ENCODE measurements at regions not wholly inside any gene's neighbourhood (a gene's known extent, or its start where the extent isn't known, plus 50 kb on each side); places are given as distances from the start of the nearest gene placed in this dataset.
"Not testable (repeated sequence)": the region's sequence is repeated elsewhere in the genome, so short reads cannot be mapped to it uniquely, and the experiment has no call there.

DNA sequence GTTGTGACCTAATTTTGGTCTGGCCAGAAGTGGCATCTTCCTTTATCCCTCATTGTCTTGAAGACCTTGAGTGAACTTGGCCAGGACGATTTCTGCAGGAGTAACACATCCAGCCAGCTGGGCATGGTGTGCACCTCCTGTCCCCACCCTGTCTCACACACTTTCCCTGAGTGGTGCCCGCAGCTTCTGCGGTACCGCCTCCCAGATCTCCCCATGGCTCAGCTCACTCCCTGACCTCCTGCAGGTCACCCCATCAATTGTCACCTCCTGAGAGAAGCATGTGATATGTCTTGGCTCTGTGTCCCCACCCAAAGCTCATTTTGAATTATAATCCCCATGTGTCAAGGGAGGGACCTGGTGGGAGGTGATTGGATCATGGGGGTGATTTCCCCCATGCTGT is 50.2 kb upstream of the TP53I11 start:
- DNase-seq (ENCODE audit: low read depth) = no peak

DNA sequence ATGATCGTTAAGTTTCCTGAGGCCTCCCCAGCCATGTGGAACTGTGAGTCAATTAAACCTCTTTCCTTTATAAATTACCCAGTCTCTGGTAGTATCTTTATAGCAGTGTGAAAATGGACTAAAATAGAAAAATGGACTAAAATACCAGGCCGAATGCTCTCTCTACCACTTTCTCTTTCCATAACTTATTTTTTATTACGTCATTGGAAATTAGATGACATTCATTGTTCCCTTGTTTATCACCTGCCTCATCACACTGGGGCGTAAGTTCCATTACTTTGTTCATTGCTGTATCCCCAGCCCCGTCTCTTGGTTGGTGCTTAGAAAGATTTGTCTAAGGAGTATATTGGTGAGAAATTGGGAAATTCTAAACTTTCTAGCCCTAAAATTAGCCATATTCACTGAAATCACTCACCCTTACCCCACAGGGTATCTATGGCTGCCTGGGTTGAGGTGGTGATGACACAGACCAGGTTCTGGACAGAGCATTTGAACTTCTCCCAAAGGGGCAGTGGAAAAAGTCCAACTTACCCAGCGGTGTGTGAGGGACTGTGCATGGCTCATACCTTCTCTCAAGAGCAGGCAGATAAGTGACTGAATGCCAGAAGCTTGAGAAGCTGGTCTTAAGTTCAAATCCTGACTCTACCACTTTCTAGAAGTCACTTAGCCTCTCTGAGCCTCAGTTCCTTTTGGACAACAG is 50.9 kb upstream of the TP53I11 start:
- DNase-seq (ENCODE audit: low read depth) = no peak

DNA sequence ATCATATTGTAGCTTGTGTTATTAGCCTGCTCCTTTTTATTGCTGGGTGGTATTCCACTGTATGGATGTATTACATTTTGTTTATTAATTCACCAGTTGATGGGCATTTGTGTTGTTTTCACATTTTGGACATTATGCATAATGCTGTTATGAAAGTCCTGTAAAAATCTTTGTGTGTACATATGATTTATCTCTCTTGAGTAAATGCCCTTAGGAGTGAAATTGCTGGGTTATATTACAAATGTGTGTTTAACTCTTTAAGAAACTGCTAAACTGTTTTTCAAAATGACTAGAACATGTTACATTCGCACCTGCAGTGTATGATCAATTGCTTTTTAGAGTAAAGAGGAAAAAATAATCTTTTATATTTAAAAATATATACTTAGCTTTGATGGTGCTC is 54.4 kb upstream of the TP53I11 start:
- DNase-seq (ENCODE audit: low read depth) = no peak

DNA sequence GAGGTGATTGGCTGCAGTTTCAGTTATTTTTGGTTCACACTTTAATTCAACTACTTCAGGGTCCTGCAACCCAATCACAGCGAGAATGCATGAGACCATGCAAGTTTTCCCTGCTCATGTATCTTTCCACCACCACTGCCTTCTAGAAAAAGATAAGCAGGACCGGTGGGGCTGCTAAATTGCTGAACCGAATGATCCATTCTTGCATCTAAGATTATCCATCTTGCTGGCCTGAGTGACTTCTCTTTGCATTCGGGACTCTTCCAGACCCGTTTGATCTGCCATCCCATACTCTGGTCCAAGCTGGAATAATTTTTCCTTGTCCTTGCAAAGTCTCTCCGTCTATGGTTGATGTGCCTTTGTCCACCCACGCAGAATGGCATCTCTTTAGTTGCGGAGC is 56.3 kb upstream of the TP53I11 start:
- DNase-seq (ENCODE audit: low read depth) = no peak

DNA sequence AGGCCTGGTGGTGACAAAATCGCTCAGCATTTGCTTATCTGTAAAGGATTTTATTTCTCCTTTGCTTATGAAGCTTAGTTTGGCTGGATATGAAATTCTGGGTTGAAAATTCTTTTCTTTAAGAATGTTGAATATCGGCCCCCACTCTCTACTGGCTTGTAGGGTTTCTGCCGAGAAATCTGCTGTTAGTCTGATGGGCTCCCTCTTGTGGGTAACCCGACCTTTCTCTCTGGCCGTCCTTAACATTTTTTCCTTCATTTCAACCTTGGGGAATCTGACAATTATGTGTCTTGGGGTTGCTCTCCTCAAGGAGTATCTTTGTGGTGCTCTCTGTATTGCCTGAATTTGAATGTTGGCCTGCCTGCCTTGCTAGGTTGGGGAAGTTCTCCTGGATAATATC is 65.3 kb upstream of the TP53I11 start:
- DNase-seq (ENCODE audit: low read depth) = not testable (repeated sequence)

GRCh38 chr11:45016446-45016845 is 65.8 kb upstream of the TP53I11 start:
- DNase-seq (ENCODE audit: low read depth) = peak; percentile 68

GRCh38 chr11:45017329-45017728 is 66.6 kb upstream of the TP53I11 start:
- no peak for DNase-seq (ENCODE audit: low read depth)

GRCh38 chr11:45021001-45021400 is 70.3 kb upstream of the TP53I11 start:
- DNase-seq (ENCODE audit: low read depth) = no peak

GRCh38 chr11:45021692-45022141 is 71.0 kb upstream of the TP53I11 start:
- DNase-seq (ENCODE audit: low read depth) = peak; percentile 52

DNA sequence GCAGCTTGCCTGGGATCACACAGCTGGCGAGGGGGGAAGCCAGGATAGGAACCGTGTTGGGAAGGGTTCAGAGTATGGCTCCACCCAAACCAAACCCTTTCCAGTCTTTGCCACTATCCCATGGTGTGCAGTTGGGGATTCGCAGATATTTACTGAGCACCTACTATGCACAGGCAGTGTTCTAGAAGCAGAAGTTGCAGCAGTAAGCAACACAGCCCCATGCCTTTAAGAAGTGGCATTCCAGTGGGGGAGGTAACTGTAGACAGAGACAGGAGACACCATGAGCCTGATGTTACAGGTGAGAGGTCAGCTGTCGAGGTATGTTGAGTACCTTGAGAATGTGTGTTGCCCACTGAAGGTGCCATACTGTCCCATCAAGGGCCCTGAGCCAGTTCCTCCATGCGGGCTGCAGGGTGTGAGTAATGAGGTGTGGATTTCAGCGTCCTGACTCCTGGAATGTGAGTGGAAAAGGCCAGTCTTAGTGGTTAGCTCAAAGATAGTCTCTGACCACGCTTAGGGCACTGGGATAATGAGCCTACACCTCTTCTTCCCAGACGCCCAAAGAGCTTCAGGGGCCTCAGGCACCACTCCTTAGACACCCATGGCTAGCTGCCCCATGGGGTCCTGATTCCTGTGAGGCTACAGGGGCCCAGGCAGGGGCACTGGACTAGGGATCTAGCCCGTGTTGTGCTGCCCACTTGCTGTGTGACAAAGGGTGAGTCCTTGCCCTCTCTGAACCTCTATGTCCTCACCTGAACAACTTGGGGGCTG is 71.8 kb upstream of the TP53I11 start:
- peak; percentile 59 for DNase-seq (ENCODE audit: low read depth)

DNA sequence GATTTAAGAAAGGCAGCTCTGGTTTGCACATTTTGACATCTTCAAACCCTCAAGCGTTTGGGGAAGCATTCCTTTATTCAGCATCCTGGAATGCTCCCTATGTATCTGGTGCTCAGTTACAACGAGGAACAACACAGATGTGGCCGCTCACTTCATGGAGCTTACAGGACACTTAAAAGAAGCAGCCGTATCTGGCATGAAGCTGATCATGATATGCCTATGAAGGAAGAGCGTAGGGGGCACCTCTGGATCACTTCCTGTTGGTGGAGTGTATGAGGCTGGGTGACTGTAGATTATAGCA is 72.3 kb upstream of the TP53I11 start:
- no peak for DNase-seq (ENCODE audit: low read depth)

DNA sequence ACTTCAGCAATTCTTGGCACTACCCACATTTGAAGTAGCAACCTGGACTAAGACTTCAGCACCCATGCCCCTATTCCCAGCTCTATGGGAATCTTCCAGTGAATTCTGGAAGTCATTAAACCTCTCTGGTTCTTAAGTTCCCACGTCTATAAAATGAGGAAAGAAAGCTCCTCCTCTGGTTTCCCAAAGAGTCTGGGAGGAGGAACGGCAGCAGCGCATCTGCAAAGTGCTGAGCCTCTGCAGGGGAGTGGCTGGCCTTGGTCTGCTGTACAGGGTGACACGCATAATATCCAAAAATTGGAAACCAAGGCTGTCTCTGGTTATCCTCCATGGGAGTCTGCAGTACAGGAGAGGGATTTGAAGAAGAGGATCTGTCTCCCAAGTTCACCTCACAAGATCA is 73.6 kb upstream of the TP53I11 start:
- no peak for DNase-seq (ENCODE audit: low read depth)

DNA sequence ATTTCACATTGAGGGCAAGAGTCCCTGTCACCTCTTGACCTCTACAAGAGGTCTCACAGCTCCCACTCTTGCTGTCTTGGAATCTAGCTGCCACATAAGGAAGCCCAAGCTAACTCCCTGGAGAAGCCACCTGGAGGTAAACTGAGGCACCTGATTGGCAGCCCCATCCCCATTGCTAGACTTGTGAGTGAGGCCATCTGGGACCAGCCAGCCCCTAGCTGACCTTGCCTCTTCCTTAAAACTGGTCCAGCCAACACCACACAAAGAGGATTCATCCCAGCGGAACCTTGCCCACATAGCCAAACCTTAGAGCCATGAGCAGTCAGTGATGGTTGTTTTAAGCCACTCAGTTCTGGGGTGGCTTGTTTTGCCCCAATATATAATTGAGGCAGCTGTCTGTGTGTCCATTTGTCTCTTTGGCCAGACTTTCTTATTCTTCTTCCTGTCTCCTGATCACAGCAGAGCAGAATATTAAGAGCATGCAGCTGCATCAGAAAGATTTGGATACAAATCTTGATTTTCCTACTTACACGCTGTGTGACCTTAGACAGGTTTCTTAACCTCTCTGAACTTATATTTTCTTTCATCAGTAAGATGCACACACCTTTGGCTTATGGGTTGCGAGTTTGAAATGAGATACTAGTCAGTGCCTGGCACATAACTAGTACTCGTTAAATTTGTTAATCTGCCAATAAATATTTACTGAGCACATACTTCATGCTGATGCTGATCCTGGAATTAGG is 74.3 kb upstream of the TP53I11 start:
- DNase-seq (ENCODE audit: low read depth) = no peak

DNA sequence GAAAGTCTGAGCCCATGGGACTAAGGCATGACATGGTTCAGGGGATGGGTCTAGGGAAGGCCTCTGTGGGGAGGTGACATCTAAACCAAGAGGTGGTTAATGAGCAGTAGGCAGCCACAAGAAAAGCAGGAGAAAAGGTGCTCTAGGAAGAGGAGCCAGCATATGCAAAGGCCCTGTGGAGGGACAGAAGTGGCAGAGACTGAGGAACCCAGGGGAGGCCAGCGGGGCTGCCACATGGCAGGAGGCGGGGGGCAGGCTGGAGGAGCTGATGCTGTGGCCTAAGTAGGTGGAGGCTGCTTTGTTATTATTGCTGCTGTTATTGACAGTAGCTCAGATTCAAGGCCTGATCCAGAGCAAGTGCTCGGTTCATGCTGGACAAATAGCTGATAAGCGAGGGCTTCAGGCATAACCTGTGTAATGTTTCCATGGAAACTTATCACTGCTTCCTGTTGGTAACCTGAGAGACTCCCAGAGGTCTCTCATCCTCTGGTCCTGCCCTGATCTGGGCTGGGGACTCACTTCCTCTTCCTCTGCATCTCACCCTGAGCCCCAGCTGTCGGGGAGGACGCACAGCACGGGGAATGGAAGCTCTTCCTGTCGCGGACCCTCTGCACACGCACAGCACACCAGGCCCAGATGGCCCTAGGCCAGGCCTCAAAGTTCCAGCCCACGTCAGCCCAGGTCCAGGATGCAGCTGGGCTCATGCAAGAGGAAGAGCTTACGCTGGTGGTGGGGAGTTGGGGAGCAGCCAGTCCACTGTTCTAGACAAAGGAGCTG is 75.2 kb upstream of the TP53I11 start:
- no peak for DNase-seq (ENCODE audit: low read depth)

GRCh38 chr11:45026835-45027234 is 76.2 kb upstream of the TP53I11 start:
- DNase-seq (ENCODE audit: low read depth) = no peak

DNA sequence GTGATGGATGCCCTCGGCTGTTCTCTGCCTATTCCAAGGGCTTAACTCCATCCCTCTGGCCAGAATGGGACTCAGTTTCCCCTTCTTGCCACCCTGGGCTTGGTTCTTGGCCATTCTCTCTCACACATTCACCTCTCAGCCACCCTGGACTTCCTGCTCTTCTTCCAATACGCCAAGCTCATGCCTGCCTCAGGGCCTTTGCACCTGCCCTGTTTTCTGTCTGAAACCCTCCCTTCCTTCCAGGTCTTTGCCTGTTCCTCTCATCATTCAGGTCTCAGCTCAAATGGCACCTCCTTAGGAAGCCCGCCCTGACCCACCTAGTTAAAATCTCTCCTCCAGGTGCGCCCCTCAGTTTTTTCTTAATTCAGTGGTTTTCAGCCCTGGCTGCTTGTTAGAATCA is 76.6 kb upstream of the TP53I11 start:
- no peak for DNase-seq (ENCODE audit: low read depth)

DNA sequence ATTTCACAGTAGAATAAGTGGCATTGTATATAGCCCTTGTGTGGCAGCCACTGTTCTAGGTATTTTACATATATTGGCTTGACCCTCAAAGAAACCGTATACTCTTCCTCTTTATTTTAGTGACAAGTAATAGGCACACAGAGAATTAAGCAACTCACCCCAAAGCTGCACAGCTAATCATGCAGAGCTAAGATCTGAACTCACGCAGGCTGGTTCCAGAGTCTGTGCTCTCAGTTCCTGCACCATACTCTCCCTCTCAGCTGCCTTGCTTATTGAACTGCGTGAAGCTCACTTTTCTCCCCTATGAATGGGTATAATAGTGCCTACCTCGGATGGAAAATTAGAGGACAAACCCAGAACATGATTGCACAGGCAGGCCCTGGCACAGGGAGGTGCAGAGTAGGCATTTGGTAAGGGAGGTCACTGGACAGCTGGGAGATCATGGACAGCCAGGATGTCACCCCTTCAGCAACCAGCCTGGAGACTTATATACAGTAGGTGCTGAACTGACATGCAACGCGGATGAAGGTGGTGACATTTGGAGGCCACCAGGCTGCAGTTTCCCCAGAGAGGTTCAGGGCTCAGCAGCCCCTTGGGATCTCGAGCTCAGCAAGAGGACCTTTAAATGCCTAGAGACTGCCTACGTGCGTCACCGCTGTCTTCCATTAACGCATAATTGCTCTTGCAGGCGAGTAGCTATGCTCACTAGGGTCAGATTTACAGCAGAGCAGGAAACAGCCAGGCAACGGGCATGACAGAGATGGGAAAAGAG is 78.4 kb upstream of the TP53I11 start:
- no peak for DNase-seq (ENCODE audit: low read depth)

DNA sequence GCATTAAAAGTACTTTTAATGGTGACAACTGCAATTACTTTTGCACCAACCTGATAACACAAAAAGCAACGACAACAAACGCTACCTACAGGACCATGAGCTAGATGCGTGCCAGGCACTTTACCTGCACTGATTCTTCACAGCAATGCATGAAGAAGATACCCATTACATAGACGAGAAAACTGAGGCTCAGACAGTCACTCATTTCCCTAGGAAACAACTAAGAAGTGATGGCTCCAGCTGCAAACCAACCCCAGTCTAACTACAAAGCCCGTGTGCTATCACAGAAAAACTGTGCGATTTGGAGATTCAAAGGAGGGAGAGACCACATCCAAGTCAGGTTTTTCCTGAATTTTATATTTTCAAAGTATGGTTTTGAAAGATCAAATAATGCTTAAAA is 80.1 kb upstream of the TP53I11 start:
- DNase-seq (ENCODE audit: low read depth) = no peak

DNA sequence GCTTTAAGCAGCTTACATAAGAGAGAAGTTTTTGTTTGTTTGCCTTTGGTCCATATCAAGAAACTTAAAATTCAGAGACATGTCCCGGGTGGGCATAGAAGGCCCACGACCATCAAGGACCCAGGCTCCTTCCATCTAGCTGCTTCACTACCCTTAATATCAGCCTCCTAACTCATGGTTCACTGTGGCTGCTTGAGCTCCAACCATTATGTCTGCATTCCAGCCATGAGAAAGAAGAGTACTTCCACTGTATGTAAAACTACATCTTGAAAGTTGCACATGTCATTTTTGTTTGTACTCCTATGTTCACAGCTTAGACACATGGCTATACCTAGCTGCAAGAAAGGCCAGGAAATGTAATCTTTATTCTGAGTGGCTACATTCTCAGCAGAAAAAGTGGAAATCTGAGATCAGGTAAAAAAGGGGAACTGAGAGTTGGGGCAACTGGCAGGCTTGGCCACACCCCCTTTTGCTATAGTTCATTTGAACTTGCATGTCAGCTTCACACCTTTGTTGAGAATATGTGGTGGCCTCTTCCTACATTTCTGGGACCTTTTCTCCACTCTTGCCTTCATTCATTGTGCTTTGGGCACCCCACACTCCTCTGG is 81.3 kb upstream of the TP53I11 start:
- no peak for DNase-seq (ENCODE audit: low read depth)

- DNase-seq (ENCODE audit: low read depth) = no peak
These were observed 84.7 kb upstream of the TP53I11 start for GRCh38 chr11:45035413-45035812.

GRCh38 chr11:45036010-45036409 is 85.3 kb upstream of the TP53I11 start:
- no peak for DNase-seq (ENCODE audit: low read depth)
